ENCODE measurements at regions not wholly inside any gene's neighbourhood (a gene's known extent, or its start where the extent isn't known, plus 50 kb on each side); places are given as distances from the start of the nearest gene placed in this dataset.
A peak's percentile ranks its signal among the peaks of the same experiment; 100 is the strongest.

DNA sequence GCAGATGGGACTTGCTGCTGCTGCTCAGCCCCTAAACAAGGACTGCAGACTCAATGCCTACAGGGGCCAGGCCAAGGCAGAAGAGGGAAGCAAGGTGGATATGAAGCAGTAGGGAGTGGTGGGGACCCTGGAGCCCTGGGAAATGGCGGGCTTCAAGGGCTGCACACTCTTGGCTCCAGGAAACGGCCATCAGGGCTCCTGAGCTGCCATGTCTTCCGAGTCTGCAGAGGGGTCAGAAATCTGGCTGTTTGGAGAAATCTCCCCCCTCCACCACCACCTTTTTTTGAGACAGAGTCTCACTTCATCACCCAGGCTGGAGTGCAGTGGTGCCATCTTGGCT is 169.1 kb downstream of the KATNIP start (continued):
- TF ChIP-seq EP300 (IDR thresholded peaks at IDR 0.05; ENCODE audit: borderline replicate concordance in 1 of 2, low read depth in 1 of 2, low read length in 1 of 2) = no peak
- no peak for TF ChIP-seq ELF1 (IDR thresholded peaks at IDR 0.05)
- no peak for TF ChIP-seq PBX3 (IDR thresholded peaks at IDR 0.05)

DNA sequence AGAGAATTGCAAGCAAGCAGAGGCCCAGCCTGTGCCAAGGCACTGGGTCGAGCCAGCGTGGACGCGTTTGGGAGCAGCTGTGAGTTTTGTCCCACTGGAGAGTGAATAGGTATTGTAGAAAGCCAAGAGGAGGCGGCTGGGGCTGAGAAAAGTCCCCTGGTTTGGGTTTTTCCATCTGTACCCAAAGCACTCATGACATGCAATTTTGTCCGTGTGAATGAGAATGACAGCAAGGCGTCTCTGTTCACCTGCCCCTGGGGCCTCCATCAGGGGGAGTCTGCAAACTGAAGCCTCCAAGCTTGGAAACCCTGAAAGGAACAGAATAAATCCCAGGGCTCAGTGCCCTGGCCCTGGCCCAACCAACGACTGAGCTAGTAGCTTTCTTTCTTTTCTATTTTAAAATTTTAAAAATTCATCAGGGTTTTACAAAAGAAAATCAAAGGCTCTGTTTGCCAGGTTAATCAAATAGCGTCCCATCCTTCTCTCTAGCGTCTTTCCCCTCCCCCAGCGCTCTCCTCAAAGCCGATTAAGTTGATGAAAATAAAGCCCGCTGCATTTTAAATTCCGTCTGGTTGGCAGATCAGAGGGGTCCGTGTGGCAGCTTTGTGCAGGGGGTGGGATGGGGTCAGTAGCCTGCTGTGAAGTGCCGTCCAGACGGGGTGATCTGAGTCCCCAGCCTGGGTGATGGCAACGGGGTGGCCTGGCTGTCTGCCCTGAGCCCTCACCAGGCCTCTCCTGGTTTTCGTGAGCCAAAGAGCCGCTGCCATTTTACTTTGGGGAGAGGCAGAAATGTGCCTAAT is 171.0 kb downstream of the KATNIP start:
- Histone ChIP-seq H2AFZ (ENCODE audit: low read depth) (no peak overlapping the region), H3K27me3 (ENCODE audit: insufficient read depth) (no peaks in the 10 kb centered on the region), H3K27ac (ENCODE audit: low read depth in 2 of 2, low read length in 1 of 2) (peak overlapping the region in 1 of 2 experiments; percentile 56; a peak in 2 of 4 replicates), H3K4me3 (ENCODE audit: low read depth in 2 of 2, low read length in 1 of 2) (no peak overlapping the region), H3K4me1 (ENCODE audit: control insufficient read depth in 1 of 2, insufficient read depth in 2 of 2, low read depth in 1 of 2, low read length in 1 of 2) (peaks cover 0 to 61% of the 10 kb centered on the region in 2 experiments; a peak in 2 of 4 replicates), H3F3A (replicated peaks; ENCODE audit: insufficient read depth) (no peaks in the 10 kb centered on the region), H3K9me3 (no peaks in the 10 kb centered on the region), H3K36me3 (replicated peaks in 1 of 2; ENCODE audit: control insufficient read depth in 1 of 2, insufficient read depth in 2 of 2, low read length in 1 of 2) (peaks cover 0 to 27% of the 10 kb centered on the region in 2 experiments), H3K4me2 (no peak overlapping the region), H4K20me1 (ENCODE audit: insufficient read depth) (no peaks in the 10 kb centered on the region), H3K79me2 (ENCODE audit: insufficient read depth) (no peaks in the 10 kb centered on the region), H3K9me2 (no peaks in the 10 kb centered on the region), H3K9ac (no peak overlapping the region)
- DNase-seq = no peak
- CTCF ChIA-PET = interaction anchor here (1.0 to 2.1 kb wide), 4 partner anchors 15 to 350 kb away, joined by 4 to 6 read pairs (median 6); no protein-coding TSS in a partner anchor
- 82% methylated on average over 19 of the region's 20 CpGs for WGBS (ENCODE audit: low lambda C conversion rate)
- POLR2A ChIA-PET = no interaction called here
- TF ChIP-seq, protein P1, sequence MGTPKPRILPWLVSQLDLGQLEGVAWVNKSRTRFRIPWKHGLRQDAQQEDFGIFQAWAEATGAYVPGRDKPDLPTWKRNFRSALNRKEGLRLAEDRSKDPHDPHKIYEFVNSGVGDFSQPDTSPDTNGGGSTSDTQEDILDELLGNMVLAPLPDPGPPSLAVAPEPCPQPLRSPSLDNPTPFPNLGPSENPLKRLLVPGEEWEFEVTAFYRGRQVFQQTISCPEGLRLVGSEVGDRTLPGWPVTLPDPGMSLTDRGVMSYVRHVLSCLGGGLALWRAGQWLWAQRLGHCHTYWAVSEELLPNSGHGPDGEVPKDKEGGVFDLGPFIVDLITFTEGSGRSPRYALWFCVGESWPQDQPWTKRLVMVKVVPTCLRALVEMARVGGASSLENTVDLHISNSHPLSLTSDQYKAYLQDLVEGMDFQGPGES (IDR thresholded peaks at IDR 0.05; ENCODE audit: low read depth, low read length) = no peak
- no peak for TF ChIP-seq TEAD4 (IDR thresholded peaks at IDR 0.05; ENCODE audit: borderline replicate concordance, insufficient read depth)
- TF ChIP-seq RCOR1 (IDR thresholded peaks at IDR 0.05; ENCODE audit: low read length) = no peak
- no peak for TF ChIP-seq FOXJ3 (CRISPR knock-in tag; IDR thresholded peaks at IDR 0.05)
- TF ChIP-seq TCF12 (IDR thresholded peaks at IDR 0.05) = no peak
- TF ChIP-seq NRF1 (IDR thresholded peaks at IDR 0.05; ENCODE audit: low read depth, low read length) = no peak
- no peak for TF ChIP-seq PBX3 (IDR thresholded peaks at IDR 0.05)
- no peak for TF ChIP-seq CTCF (IDR thresholded peaks at IDR 0.05)
- no peak for TF ChIP-seq FOXM1 (IDR thresholded peaks at IDR 0.05; ENCODE audit: low read depth)
- no peak for TF ChIP-seq NFIC (IDR thresholded peaks at IDR 0.05; ENCODE audit: borderline replicate concordance)
- TF ChIP-seq, protein P2, sequence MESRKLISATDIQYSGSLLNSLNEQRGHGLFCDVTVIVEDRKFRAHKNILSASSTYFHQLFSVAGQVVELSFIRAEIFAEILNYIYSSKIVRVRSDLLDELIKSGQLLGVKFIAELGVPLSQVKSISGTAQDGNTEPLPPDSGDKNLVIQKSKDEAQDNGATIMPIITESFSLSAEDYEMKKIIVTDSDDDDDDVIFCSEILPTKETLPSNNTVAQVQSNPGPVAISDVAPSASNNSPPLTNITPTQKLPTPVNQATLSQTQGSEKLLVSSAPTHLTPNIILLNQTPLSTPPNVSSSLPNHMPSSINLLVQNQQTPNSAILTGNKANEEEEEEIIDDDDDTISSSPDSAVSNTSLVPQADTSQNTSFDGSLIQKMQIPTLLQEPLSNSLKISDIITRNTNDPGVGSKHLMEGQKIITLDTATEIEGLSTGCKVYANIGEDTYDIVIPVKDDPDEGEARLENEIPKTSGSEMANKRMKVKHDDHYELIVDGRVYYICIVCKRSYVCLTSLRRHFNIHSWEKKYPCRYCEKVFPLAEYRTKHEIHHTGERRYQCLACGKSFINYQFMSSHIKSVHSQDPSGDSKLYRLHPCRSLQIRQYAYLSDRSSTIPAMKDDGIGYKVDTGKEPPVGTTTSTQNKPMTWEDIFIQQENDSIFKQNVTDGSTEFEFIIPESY (IDR thresholded peaks at IDR 0.05; ENCODE audit: borderline replicate concordance, low read depth) = no peak
- TF ChIP-seq FOSL2 (IDR thresholded peaks at IDR 0.05; ENCODE audit: borderline replicate concordance, low read depth) = no peak
- no peak for TF ChIP-seq ELF1 (IDR thresholded peaks at IDR 0.05)
- TF ChIP-seq, protein P3, sequence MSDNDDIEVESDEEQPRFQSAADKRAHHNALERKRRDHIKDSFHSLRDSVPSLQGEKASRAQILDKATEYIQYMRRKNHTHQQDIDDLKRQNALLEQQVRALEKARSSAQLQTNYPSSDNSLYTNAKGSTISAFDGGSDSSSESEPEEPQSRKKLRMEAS (IDR thresholded peaks at IDR 0.05; ENCODE audit: low read depth) = no peak
- TF ChIP-seq YY1 (IDR thresholded peaks at IDR 0.05; ENCODE audit: low read depth) = no peak
- TF ChIP-seq MEF2A (IDR thresholded peaks at IDR 0.05; ENCODE audit: borderline replicate concordance, low read depth) = no peak
- no peak for TF ChIP-seq CHD2 (IDR thresholded peaks at IDR 0.05; ENCODE audit: low read length, partially characterized antibody)
- TF ChIP-seq, protein P4, sequence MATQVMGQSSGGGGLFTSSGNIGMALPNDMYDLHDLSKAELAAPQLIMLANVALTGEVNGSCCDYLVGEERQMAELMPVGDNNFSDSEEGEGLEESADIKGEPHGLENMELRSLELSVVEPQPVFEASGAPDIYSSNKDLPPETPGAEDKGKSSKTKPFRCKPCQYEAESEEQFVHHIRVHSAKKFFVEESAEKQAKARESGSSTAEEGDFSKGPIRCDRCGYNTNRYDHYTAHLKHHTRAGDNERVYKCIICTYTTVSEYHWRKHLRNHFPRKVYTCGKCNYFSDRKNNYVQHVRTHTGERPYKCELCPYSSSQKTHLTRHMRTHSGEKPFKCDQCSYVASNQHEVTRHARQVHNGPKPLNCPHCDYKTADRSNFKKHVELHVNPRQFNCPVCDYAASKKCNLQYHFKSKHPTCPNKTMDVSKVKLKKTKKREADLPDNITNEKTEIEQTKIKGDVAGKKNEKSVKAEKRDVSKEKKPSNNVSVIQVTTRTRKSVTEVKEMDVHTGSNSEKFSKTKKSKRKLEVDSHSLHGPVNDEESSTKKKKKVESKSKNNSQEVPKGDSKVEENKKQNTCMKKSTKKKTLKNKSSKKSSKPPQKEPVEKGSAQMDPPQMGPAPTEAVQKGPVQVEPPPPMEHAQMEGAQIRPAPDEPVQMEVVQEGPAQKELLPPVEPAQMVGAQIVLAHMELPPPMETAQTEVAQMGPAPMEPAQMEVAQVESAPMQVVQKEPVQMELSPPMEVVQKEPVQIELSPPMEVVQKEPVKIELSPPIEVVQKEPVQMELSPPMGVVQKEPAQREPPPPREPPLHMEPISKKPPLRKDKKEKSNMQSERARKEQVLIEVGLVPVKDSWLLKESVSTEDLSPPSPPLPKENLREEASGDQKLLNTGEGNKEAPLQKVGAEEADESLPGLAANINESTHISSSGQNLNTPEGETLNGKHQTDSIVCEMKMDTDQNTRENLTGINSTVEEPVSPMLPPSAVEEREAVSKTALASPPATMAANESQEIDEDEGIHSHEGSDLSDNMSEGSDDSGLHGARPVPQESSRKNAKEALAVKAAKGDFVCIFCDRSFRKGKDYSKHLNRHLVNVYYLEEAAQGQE (IDR thresholded peaks at IDR 0.05; ENCODE audit: low read depth, low read length) = no peak

Data from SK-N-SH (cell line).